ENCODE measurements at regions not wholly inside any gene's neighbourhood (a gene's known extent, or its start where the extent isn't known, plus 50 kb on each side); places are given as distances from the start of the nearest gene placed in this dataset.

DNA sequence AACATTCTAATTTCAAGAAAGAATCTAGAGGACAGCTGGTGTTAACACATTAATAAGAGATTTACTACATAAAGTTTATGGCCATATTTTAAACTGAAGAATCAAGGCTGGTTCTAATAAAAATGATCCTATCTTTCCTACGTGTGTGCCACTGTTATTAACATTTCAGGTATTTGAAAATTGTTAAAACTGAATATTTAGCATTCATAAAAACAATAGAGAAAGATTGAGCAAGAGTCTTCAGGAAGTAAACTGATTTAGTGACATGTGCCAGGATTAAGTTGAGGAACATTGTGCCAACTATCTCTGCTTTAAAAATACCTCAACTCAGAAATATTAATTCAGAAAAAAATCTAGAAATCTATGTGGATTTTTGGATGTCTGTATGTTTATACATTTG is 810.1 kb downstream of the FAT4 start:
- no peaks in the 10 kb centered on the region for H3K27me3 ChIP-seq (ENCODE audit: control insufficient read depth, low read length)
- H3K27ac ChIP-seq (ENCODE audit: low read depth, low read length): no peak overlapping the region
- H3F3A ChIP-seq (ENCODE audit: control insufficient read depth, insufficient read depth): no peaks in the 10 kb centered on the region
- H4K20me1 ChIP-seq (ENCODE audit: control insufficient read depth, insufficient read depth, low read depth, low read length): no peaks in the 10 kb centered on the region
- H3K4me1 ChIP-seq (ENCODE audit: control insufficient read depth, low read length): no peaks in the 10 kb centered on the region
- no peak overlapping the region for H3K4me2 ChIP-seq (ENCODE audit: low read length)
- no peaks in the 10 kb centered on the region for H3K9me2 ChIP-seq (replicated peaks; ENCODE audit: control insufficient read depth, low read length)
- H3K9me3 ChIP-seq (ENCODE audit: control insufficient read depth, insufficient read depth, low read length): no peaks in the 10 kb centered on the region
- TF ChIP-seq EZH2phosphoT487 (IDR thresholded peaks at IDR 0.05; ENCODE audit: borderline replicate concordance, low read length): no peak
- TF ChIP-seq, protein P1, sequence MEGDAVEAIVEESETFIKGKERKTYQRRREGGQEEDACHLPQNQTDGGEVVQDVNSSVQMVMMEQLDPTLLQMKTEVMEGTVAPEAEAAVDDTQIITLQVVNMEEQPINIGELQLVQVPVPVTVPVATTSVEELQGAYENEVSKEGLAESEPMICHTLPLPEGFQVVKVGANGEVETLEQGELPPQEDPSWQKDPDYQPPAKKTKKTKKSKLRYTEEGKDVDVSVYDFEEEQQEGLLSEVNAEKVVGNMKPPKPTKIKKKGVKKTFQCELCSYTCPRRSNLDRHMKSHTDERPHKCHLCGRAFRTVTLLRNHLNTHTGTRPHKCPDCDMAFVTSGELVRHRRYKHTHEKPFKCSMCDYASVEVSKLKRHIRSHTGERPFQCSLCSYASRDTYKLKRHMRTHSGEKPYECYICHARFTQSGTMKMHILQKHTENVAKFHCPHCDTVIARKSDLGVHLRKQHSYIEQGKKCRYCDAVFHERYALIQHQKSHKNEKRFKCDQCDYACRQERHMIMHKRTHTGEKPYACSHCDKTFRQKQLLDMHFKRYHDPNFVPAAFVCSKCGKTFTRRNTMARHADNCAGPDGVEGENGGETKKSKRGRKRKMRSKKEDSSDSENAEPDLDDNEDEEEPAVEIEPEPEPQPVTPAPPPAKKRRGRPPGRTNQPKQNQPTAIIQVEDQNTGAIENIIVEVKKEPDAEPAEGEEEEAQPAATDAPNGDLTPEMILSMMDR (IDR thresholded peaks at IDR 0.05; ENCODE audit: low read depth, low read length, poor library complexity, severe bottlenecking): no peak
- no peaks in the 10 kb centered on the region for H3K79me2 ChIP-seq (ENCODE audit: control insufficient read depth, low read length)
- H3K36me3 ChIP-seq (ENCODE audit: control insufficient read depth, low read length): no peaks in the 10 kb centered on the region
- no peak overlapping the region for H3K4me3 ChIP-seq (ENCODE audit: low read length)

DNA sequence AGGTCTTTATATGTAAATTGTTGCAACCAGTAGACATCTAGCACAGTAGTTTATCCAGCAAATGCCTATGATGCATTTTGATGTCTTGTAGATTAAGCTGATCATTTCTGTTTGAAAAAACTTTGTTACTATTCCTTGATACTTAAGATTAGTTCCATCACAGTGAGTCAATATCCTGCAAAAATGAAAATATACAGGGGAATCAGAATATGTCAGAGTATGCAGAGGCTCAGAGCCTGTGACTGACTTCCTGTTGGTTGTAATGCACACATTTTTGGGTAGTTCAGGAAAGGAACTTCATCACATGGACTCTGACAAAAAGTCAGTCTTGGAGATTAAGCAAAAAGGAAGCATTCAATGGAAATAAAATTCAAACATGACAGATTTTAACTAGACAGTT is 815.5 kb downstream of the FAT4 start:
- no peaks in the 10 kb centered on the region for H3K27me3 ChIP-seq (ENCODE audit: control insufficient read depth, low read length)
- no peak for TF ChIP-seq EZH2phosphoT487 (IDR thresholded peaks at IDR 0.05; ENCODE audit: borderline replicate concordance, low read length)
- TF ChIP-seq, protein P1 (IDR thresholded peaks at IDR 0.05; ENCODE audit: low read depth, low read length, poor library complexity, severe bottlenecking): no peak
- no peaks in the 10 kb centered on the region for H3K79me2 ChIP-seq (ENCODE audit: control insufficient read depth, low read length)
- H3K36me3 ChIP-seq (ENCODE audit: control insufficient read depth, low read length): no peaks in the 10 kb centered on the region
- no peak overlapping the region for H3K4me2 ChIP-seq (ENCODE audit: low read length)
- no peaks in the 10 kb centered on the region for H3K4me1 ChIP-seq (ENCODE audit: control insufficient read depth, low read length)
- H3K4me3 ChIP-seq (ENCODE audit: low read length): no peak overlapping the region
- H3K9me3 ChIP-seq (ENCODE audit: control insufficient read depth, insufficient read depth, low read length): no peaks in the 10 kb centered on the region
- no peaks in the 10 kb centered on the region for H3F3A ChIP-seq (ENCODE audit: control insufficient read depth, insufficient read depth)
- no peaks in the 10 kb centered on the region for H4K20me1 ChIP-seq (ENCODE audit: control insufficient read depth, insufficient read depth, low read depth, low read length)
- H3K27ac ChIP-seq (ENCODE audit: low read depth, low read length): no peak overlapping the region
- H3K9me2 ChIP-seq (replicated peaks; ENCODE audit: control insufficient read depth, low read length): no peaks in the 10 kb centered on the region

DNA sequence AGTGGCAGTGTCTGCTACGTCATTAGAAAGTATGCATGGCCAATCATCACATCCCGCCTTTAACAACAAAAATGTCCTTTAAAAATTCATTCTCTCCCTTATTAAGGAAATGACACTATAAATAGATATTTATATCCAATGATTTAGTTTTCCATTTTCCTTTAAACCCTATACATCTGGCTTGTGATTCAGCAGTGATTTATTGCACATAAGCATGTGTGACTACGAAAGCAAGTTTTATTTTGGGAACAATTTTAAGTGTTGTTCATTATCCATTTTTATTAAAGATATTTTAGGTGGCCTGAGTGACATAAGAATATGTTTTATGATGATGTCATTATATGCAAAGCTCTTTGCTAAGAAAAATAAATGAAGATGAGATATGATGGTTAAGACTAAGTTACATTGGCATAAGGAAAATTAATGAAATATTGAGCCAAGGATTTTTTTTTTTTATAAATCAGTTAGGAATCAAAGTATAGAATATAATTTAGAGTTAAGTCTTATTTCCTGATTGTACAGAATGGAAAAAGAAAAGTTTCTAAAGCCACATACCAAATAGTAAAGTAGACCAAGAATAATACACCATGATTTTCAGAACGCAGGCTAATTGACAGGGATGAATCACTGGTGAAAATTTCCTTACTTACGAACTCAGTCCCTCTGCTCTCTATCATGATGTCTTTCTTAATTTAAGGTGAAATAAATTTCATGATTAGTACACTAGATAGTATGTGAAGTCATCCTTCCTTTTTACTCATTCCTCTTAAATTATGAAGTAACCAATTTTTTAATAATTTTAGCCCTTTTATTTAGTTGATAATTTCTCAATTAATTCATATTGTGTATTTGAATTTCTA is 822.4 kb downstream of the FAT4 start:
- Histone ChIP-seq H3K27me3 (ENCODE audit: control insufficient read depth, low read length) (no peaks in the 10 kb centered on the region), H4K20me1 (ENCODE audit: control insufficient read depth, insufficient read depth, low read depth, low read length) (no peaks in the 10 kb centered on the region), H3K4me3 (ENCODE audit: low read length) (no peak overlapping the region), H3K4me2 (ENCODE audit: low read length) (no peak overlapping the region), H3F3A (ENCODE audit: control insufficient read depth, insufficient read depth) (no peaks in the 10 kb centered on the region), H3K9me2 (replicated peaks; ENCODE audit: control insufficient read depth, low read length) (no peaks in the 10 kb centered on the region), H3K27ac (ENCODE audit: low read depth, low read length) (no peak overlapping the region), H3K4me1 (ENCODE audit: control insufficient read depth, low read length) (no peaks in the 10 kb centered on the region), H3K36me3 (ENCODE audit: control insufficient read depth, low read length) (no peaks in the 10 kb centered on the region), H3K79me2 (ENCODE audit: control insufficient read depth, low read length) (no peaks in the 10 kb centered on the region), H3K9me3 (ENCODE audit: control insufficient read depth, insufficient read depth, low read length) (no peaks in the 10 kb centered on the region)
- TF ChIP-seq EZH2phosphoT487 (IDR thresholded peaks at IDR 0.05; ENCODE audit: borderline replicate concordance, low read length): no peak
- TF ChIP-seq, protein P1 (IDR thresholded peaks at IDR 0.05; ENCODE audit: low read depth, low read length, poor library complexity, severe bottlenecking): no peak
